HEK293 (cell line): ENCODE measurements at regions not wholly inside any gene's neighbourhood (a gene's known extent, or its start where the extent isn't known, plus 50 kb on each side); places are given as distances from the start of the nearest gene placed in this dataset.

Experiments
- KLF16 ChIP-seq: fragments of 450-650 bp; formaldehyde crosslinking; IDR thresholded peaks from 2 replicates; pipeline ENCODE4 v1.5.1; 2017; ENCODE audit warnings: missing biosample characterization, missing genetic modification characterization
- KLF9 ChIP-seq: fragments of 450-650 bp; formaldehyde crosslinking; IDR thresholded peaks from 2 replicates; pipeline ENCODE4 v1.5.1; 2016; ENCODE audit warnings: missing biosample characterization, missing genetic modification characterization, low read depth
- REST ChIP-seq: fragments of 450-650 bp; formaldehyde crosslinking; IDR thresholded peaks from 2 replicates; pipeline ENCODE4 v1.5.1; 2016; ENCODE audit warnings: missing biosample characterization, missing genetic modification characterization
- ZBTB48 ChIP-seq: fragments of 450-650 bp; formaldehyde crosslinking; IDR thresholded peaks from 2 replicates; pipeline ENCODE4 v1.5.1; 2016; ENCODE audit warnings: missing biosample characterization, missing genetic modification characterization
- ZNF184 ChIP-seq: fragments of 450-650 bp; IDR thresholded peaks from 2 replicates; pipeline ENCODE4 v1.5.1; 2018; ENCODE audit warnings: missing biosample characterization, mild to moderate bottlenecking, missing genetic modification characterization
- ZNF274 ChIP-seq, 2 experiments: fragments of 200-500 bp in 1 of 2; fragments of 450-650 bp in 1 of 2; sonication (Bioruptor generic) in 1 of 2; formaldehyde crosslinking in 1 of 2; IDR thresholded peaks; 2 replicates each; pipeline versions ENCODE4 v1.5.1 to v1.6.1; 2014 to 2016; ENCODE audit warnings: borderline replicate concordance in 1 of 2, inconsistent platforms in 1 of 2, low read length in 1 of 2, missing biosample characterization in 1 of 2, missing genetic modification characterization in 1 of 2
- ZNF621 ChIP-seq: fragments of 450-650 bp; formaldehyde crosslinking; IDR thresholded peaks from 2 replicates; pipeline ENCODE4 v1.5.1; 2017; ENCODE audit warnings: missing biosample characterization, missing genetic modification characterization
- ZNF639 ChIP-seq: fragments of 450-650 bp; formaldehyde crosslinking; IDR thresholded peaks from 2 replicates; pipeline ENCODE4 v1.5.1; 2016; ENCODE audit warnings: missing biosample characterization, missing genetic modification characterization
- ZNF830 ChIP-seq: fragments of 450-650 bp; IDR thresholded peaks from 2 replicates; pipeline ENCODE4 v1.5.0; 2018; ENCODE audit warnings: missing biosample characterization, missing genetic modification characterization, low read depth, mild to moderate bottlenecking, moderate library complexity
- TF ChIP-seq, protein P1 (sequence below): fragments of 450-650 bp; formaldehyde crosslinking; IDR thresholded peaks from 2 replicates; pipeline ENCODE4 v1.5.1; 2016; ENCODE audit warnings: missing biosample characterization, missing genetic modification characterization
- TF ChIP-seq, protein P2 (sequence below): fragments of 450-650 bp; formaldehyde crosslinking; IDR thresholded peaks from 2 replicates; pipeline ENCODE4 v1.5.1; 2016; ENCODE audit warnings: missing biosample characterization, missing genetic modification characterization
- TF ChIP-seq, protein P3 (sequence below): fragments of 450-650 bp; formaldehyde crosslinking; IDR thresholded peaks from 2 replicates; pipeline ENCODE4 v1.5.1; 2016; ENCODE audit warnings: missing biosample characterization, missing genetic modification characterization
- TF ChIP-seq, protein P4 (sequence below): fragments of 450-650 bp; formaldehyde crosslinking; IDR thresholded peaks from 2 replicates; pipeline ENCODE4 v1.5.1; 2016; ENCODE audit warnings: missing biosample characterization, missing genetic modification characterization, low read depth
- TF ChIP-seq, protein P5 (sequence below): fragments of 450-650 bp; formaldehyde crosslinking; IDR thresholded peaks from 2 replicates; pipeline ENCODE4 v1.5.1; 2016; ENCODE audit warnings: missing biosample characterization, missing genetic modification characterization

DNA sequence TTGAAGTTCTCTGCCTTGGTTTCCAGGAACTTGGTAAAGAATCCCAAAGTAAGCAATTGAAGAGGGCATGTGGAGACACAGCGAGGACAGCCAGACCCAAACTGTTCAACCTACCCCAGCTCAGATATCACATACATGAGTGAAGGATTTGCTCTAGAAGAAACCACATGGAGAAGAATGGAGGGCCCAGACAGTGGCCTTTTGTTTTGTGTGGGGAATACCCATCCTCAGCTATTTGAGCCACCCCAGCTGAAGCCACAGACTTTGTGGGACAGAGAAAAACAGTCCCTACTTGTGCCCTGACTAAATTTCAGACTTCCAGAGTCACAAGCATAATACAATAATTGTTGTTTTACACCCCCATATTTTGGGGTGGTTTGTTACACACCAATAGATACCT, 387.1 kb downstream of the ZSWIM6 start:
- TF ChIP-seq, protein P1, sequence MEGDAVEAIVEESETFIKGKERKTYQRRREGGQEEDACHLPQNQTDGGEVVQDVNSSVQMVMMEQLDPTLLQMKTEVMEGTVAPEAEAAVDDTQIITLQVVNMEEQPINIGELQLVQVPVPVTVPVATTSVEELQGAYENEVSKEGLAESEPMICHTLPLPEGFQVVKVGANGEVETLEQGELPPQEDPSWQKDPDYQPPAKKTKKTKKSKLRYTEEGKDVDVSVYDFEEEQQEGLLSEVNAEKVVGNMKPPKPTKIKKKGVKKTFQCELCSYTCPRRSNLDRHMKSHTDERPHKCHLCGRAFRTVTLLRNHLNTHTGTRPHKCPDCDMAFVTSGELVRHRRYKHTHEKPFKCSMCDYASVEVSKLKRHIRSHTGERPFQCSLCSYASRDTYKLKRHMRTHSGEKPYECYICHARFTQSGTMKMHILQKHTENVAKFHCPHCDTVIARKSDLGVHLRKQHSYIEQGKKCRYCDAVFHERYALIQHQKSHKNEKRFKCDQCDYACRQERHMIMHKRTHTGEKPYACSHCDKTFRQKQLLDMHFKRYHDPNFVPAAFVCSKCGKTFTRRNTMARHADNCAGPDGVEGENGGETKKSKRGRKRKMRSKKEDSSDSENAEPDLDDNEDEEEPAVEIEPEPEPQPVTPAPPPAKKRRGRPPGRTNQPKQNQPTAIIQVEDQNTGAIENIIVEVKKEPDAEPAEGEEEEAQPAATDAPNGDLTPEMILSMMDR (tag by site-specific recombination) = no peak
- TF ChIP-seq ZBTB48 (tag by site-specific recombination) = no peak
- TF ChIP-seq KLF16 (tag by site-specific recombination) = no peak
- TF ChIP-seq REST (tag by site-specific recombination) = no peak
- TF ChIP-seq, protein P2, sequence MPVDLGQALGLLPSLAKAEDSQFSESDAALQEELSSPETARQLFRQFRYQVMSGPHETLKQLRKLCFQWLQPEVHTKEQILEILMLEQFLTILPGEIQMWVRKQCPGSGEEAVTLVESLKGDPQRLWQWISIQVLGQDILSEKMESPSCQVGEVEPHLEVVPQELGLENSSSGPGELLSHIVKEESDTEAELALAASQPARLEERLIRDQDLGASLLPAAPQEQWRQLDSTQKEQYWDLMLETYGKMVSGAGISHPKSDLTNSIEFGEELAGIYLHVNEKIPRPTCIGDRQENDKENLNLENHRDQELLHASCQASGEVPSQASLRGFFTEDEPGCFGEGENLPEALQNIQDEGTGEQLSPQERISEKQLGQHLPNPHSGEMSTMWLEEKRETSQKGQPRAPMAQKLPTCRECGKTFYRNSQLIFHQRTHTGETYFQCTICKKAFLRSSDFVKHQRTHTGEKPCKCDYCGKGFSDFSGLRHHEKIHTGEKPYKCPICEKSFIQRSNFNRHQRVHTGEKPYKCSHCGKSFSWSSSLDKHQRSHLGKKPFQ (tag by site-specific recombination) = no peak
- TF ChIP-seq ZNF639 = no peak
- TF ChIP-seq, protein P3, sequence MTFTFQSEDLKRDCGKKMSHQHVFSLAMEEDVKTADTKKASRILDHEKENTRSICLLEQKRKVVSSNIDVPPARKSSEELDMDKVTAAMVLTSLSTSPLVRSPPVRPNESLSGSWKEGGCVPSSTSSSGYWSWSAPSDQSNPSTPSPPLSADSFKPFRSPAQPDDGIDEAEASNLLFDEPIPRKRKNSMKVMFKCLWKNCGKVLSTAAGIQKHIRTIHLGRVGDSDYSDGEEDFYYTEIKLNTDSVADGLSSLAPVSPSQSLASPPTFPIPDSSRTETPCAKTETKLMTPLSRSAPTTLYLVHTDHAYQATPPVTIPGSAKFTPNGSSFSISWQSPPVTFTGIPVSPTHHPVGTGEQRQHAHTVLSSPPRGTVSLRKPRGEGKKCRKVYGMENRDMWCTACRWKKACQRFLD (tag by site-specific recombination) = no peak
- TF ChIP-seq, protein P4, sequence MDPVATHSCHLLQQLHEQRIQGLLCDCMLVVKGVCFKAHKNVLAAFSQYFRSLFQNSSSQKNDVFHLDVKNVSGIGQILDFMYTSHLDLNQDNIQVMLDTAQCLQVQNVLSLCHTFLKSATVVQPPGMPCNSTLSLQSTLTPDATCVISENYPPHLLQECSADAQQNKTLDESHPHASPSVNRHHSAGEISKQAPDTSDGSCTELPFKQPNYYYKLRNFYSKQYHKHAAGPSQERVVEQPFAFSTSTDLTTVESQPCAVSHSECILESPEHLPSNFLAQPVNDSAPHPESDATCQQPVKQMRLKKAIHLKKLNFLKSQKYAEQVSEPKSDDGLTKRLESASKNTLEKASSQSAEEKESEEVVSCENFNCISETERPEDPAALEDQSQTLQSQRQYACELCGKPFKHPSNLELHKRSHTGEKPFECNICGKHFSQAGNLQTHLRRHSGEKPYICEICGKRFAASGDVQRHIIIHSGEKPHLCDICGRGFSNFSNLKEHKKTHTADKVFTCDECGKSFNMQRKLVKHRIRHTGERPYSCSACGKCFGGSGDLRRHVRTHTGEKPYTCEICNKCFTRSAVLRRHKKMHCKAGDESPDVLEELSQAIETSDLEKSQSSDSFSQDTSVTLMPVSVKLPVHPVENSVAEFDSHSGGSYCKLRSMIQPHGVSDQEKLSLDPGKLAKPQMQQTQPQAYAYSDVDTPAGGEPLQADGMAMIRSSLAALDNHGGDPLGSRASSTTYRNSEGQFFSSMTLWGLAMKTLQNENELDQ = no peak
- TF ChIP-seq ZNF184 (tag by site-specific recombination) = no peak
- TF ChIP-seq ZNF621 (tag by site-specific recombination) = no peak
- no peak for TF ChIP-seq ZNF274 (IDR thresholded peaks at IDR 0.05; ENCODE audit: low read length)
- no peak for TF ChIP-seq ZNF274 (tag by site-specific recombination; IDR thresholded peaks at IDR 0.05; ENCODE audit: borderline replicate concordance)
- TF ChIP-seq, protein P5, sequence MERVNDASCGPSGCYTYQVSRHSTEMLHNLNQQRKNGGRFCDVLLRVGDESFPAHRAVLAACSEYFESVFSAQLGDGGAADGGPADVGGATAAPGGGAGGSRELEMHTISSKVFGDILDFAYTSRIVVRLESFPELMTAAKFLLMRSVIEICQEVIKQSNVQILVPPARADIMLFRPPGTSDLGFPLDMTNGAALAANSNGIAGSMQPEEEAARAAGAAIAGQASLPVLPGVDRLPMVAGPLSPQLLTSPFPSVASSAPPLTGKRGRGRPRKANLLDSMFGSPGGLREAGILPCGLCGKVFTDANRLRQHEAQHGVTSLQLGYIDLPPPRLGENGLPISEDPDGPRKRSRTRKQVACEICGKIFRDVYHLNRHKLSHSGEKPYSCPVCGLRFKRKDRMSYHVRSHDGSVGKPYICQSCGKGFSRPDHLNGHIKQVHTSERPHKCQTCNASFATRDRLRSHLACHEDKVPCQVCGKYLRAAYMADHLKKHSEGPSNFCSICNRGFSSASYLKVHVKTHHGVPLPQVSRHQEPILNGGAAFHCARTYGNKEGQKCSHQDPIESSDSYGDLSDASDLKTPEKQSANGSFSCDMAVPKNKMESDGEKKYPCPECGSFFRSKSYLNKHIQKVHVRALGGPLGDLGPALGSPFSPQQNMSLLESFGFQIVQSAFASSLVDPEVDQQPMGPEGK (tag by site-specific recombination) = no peak
- TF ChIP-seq ZNF830 (tag by site-specific recombination) = no peak
- no peak for TF ChIP-seq KLF9 (tag by site-specific recombination)
